GM12878 (cell line): ENCODE measurements at regions not wholly inside any gene's neighbourhood (a gene's known extent, or its start where the extent isn't known, plus 50 kb on each side); places are given as distances from the start of the nearest gene placed in this dataset.

Experiments used
- ATAC-seq: fragments of 200-7000 bp; cut with Tn5 transposase; 3 replicates; pipeline ENCODE4 v1.9.1; 2020; ENCODE audit warnings: mild to moderate bottlenecking, moderate library complexity
- BruUV-seq: library from RNA; stranded (reverse); fragments of 400-500 nt; replicated peaks from 2 replicates; lab custom pipeline; 2021; lab: Mats Ljungman, UMichigan
- CTCF ChIA-PET: fragments of 300-600 bp; sonication (Branson Sonifier 250); formaldehyde crosslinking; extraction: SDS; loops from one replicate; lab custom pipeline; 2021; ENCODE audit warnings: inconsistent platforms; lab: Yijun Ruan, JAX
- POLR2A ChIA-PET: fragments of 350-600 bp; formaldehyde crosslinking; extraction: SDS; loops from one replicate; lab custom pipeline; 2021; ENCODE audit warnings: inconsistent platforms; lab: Charles Lee
- RAD21 ChIA-PET: fragments of 300-600 bp; sonication (Branson Sonifier 250); formaldehyde crosslinking; loops from one replicate; lab custom pipeline; 2023; ENCODE audit warnings: antibody characterized with exemption; ENCODE audit not compliant: unreplicated experiment; lab: Charles Lee
- SMC1A ChIA-PET: fragments of 300-600 bp; sonication (Branson Sonifier 250); formaldehyde crosslinking; loops from one replicate; lab custom pipeline; 2023; ENCODE audit not compliant: unreplicated experiment, uncharacterized antibody; lab: Charles Lee
- DNase-seq: peaks from one replicate; pipeline ENCODE4 v3.0.0-alpha.2; 2011; ENCODE audit warnings: low read depth, low spot score
- FAIRE-seq: peaks from 3 replicates; lab custom pipeline; 2011; peaks lifted over from hg19 to GRCh38; lab: Jason Lieb, UNC
- H2AFZ ChIP-seq: 2 replicates; pipeline ENCODE4 v1.6.0; 2011; ENCODE audit warnings: low read depth, low read length, control low read depth; ENCODE audit not compliant: control insufficient read depth
- H3K27ac ChIP-seq: 2 replicates; pipeline ENCODE4 v1.5.1; 2011; ENCODE audit warnings: control low read depth; ENCODE audit not compliant: control insufficient read depth, insufficient read depth
- H3K27me3 ChIP-seq, 2 experiments: replicated peaks in 1 of 2; 2 replicates each; pipeline versions ENCODE4 v1.6.0 to v1.6.1; 2011; ENCODE audit warnings: low read length in 1 of 2; ENCODE audit not compliant: control insufficient read depth in 2 of 2, insufficient read depth in 2 of 2
- H3K36me3 ChIP-seq, 2 experiments: 2 replicates each; pipeline ENCODE4 v1.5.1; 2011; ENCODE audit warnings: low read length in 1 of 2; ENCODE audit not compliant: control insufficient read depth in 2 of 2, insufficient read depth in 2 of 2
- H3K4me1 ChIP-seq: 2 replicates; pipeline ENCODE4 v1.6.1; 2011; ENCODE audit warnings: mild to moderate bottlenecking, low read length, moderate library complexity, mixed read lengths; ENCODE audit not compliant: control insufficient read depth, insufficient read depth
- H3K4me2 ChIP-seq: 2 replicates; pipeline ENCODE4 v1.6.0; 2011; ENCODE audit warnings: control low read depth; ENCODE audit not compliant: control insufficient read depth, insufficient read depth
- H3K4me3 ChIP-seq: fragments of 200-600 bp; sonication (generic); 2 replicates; pipeline ENCODE4 v1.5.1; 2016
- H3K79me2 ChIP-seq: 2 replicates; pipeline ENCODE4 v1.6.0; 2011; ENCODE audit warnings: low read length; ENCODE audit not compliant: control insufficient read depth, insufficient read depth
- H3K9ac ChIP-seq: 2 replicates; pipeline ENCODE4 v1.8.0; 2011; ENCODE audit warnings: low read length, control low read depth, mixed read lengths; ENCODE audit not compliant: control insufficient read depth, insufficient read depth
- H3K9me3 ChIP-seq: replicated peaks from 3 replicates; pipeline ENCODE4 v1.5.1; 2011; ENCODE audit warnings: mild to moderate bottlenecking, low read length; ENCODE audit not compliant: control insufficient read depth, insufficient read depth
- H4K20me1 ChIP-seq: 2 replicates; pipeline ENCODE4 v1.6.0; 2011; ENCODE audit not compliant: control insufficient read depth, insufficient read depth
- FOXK2 ChIP-seq: fragments of 450-650 bp; IDR thresholded peaks from 2 replicates; pipeline ENCODE4 v1.6.1; 2017; ENCODE audit warnings: mild to moderate bottlenecking, moderate library complexity
- POLR2AphosphoS2 ChIP-seq: IDR thresholded peaks from 2 replicates; pipeline ENCODE4 v1.6.1; 2011; ENCODE audit warnings: low read depth, mild to moderate bottlenecking, low read length, improper control_type of control experiment, moderate library complexity
- SIX5 ChIP-seq: IDR thresholded peaks from 2 replicates; pipeline ENCODE4 v1.6.1; 2011; ENCODE audit warnings: mild to moderate bottlenecking, low read depth, low read length, moderate library complexity; ENCODE audit not compliant: severe bottlenecking
- WGBS: methylation state at CpG from one replicate; pipeline ENCODE4 v1.1.6; 2016; ENCODE audit warnings: low lambda C conversion rate; ENCODE audit not compliant: insufficient replicate concordance, insufficient coverage; ENCODE audit errors: missing lambda C conversion rate; 5-methylcytosine and 5-hydroxymethylcytosine counted together
- in situ Hi-C: fragments of 300-500 bp; cut with MboI; formaldehyde crosslinking; loops from 9 replicates; pipeline ENCODE4 v1.14.3; 2018; ENCODE audit warnings: mixed read lengths
- intact Hi-C: fragments of 100-400 bp; cut with micrococcal nuclease; formaldehyde crosslinking; loops from one replicate; pipeline ENCODE4 v1.14.2; 2022; ENCODE audit not compliant: unreplicated experiment
- TF ChIP-seq, protein P1 (sequence below): fragments of 450-650 bp; IDR thresholded peaks from 2 replicates; pipeline ENCODE4 v1.6.1; 2017; ENCODE audit warnings: low read depth, mild to moderate bottlenecking, moderate library complexity
- TF ChIP-seq, protein P2 (sequence below): fragments of 450-650 bp; IDR thresholded peaks from 2 replicates; pipeline ENCODE4 v1.6.1; 2017; ENCODE audit warnings: mild to moderate bottlenecking, low read depth, inconsistent platforms; ENCODE audit not compliant: poor library complexity, severe bottlenecking

DNA sequence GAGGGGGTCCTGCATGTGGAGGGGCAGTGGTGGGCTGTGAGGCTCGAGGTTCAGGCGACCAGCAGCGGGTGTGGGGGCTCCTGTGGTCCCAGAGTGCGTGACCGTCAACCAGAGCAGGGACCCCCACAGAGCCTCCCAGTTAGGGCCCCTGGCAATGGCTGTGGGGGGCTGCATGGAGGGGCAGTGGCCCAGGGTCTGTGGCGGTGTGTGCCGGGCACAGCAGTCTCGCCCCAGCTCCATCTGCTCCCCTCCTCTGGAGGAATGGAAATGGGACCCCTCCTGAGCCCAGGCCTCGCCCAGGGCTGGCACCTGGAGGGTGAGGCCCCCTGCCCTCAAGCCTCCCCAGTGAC, 210.8 kb upstream of the C14orf180 start:
- POLR2A ChIA-PET = no interaction called here
- BruUV-seq = no TSS peak
- 48% methylated on average over 8 of the region's 9 CpGs for WGBS
- Histone ChIP-seq H3K4me3 (no peak overlapping the region), H3K27ac (no peak overlapping the region), H4K20me1 (no peaks in the 10 kb centered on the region), H3K9me3 (no peaks in the 10 kb centered on the region), H3K4me1 (no peaks in the 10 kb centered on the region), H3K4me2 (no peak overlapping the region), H3K9ac (no peak overlapping the region), H2AFZ (no peak overlapping the region), H3K27me3 (no peaks in the 10 kb centered on the region; a peak in 2 of 4 replicates), H3K36me3 (no peaks in the 10 kb centered on the region), H3K79me2 (no peaks in the 10 kb centered on the region)
- DNase-seq (no peak), ATAC-seq (no peak), FAIRE-seq (no peak)
- CTCF ChIA-PET = no interaction called here
- no peak for TF ChIP-seq POLR2AphosphoS2
- TF ChIP-seq, protein P1, sequence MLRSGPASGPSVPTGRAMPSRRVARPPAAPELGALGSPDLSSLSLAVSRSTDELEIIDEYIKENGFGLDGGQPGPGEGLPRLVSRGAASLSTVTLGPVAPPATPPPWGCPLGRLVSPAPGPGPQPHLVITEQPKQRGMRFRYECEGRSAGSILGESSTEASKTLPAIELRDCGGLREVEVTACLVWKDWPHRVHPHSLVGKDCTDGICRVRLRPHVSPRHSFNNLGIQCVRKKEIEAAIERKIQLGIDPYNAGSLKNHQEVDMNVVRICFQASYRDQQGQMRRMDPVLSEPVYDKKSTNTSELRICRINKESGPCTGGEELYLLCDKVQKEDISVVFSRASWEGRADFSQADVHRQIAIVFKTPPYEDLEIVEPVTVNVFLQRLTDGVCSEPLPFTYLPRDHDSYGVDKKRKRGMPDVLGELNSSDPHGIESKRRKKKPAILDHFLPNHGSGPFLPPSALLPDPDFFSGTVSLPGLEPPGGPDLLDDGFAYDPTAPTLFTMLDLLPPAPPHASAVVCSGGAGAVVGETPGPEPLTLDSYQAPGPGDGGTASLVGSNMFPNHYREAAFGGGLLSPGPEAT = no peak
- TF ChIP-seq, protein P2, sequence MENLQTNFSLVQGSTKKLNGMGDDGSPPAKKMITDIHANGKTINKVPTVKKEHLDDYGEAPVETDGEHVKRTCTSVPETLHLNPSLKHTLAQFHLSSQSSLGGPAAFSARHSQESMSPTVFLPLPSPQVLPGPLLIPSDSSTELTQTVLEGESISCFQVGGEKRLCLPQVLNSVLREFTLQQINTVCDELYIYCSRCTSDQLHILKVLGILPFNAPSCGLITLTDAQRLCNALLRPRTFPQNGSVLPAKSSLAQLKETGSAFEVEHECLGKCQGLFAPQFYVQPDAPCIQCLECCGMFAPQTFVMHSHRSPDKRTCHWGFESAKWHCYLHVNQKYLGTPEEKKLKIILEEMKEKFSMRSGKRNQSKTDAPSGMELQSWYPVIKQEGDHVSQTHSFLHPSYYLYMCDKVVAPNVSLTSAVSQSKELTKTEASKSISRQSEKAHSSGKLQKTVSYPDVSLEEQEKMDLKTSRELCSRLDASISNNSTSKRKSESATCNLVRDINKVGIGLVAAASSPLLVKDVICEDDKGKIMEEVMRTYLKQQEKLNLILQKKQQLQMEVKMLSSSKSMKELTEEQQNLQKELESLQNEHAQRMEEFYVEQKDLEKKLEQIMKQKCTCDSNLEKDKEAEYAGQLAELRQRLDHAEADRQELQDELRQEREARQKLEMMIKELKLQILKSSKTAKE = no peak
- no peak for TF ChIP-seq FOXK2
- no peak for TF ChIP-seq SIX5
- SMC1A ChIA-PET = no interaction called here
- intact Hi-C loops (no loop called here), in situ Hi-C loops (no loop called here)
- RAD21 ChIA-PET = no interaction called here
